ACC112 (cell line): ENCODE measurements at regions not wholly inside any gene's neighbourhood (a gene's known extent, or its start where the extent isn't known, plus 50 kb on each side); places are given as distances from the start of the nearest gene placed in this dataset.

Experiments
- H2AFZ ChIP-seq: fragments of 200-600 bp; sonication (generic); one replicate; pipeline ENCODE4 v1.6.0; 2017; ENCODE audit warnings: antibody characterized with exemption, low read length; ENCODE audit not compliant: unreplicated experiment
- H3K27ac ChIP-seq: fragments of 200-600 bp; sonication (generic); 2 replicates; pipeline ENCODE4 v1.5.1; 2014; ENCODE audit warnings: low read depth, mild to moderate bottlenecking, antibody characterized with exemption, low read length, moderate library complexity
- H3K27me3 ChIP-seq: fragments of 200-600 bp; sonication (generic); 2 replicates; pipeline ENCODE4 v1.6.1; 2014; ENCODE audit warnings: mild to moderate bottlenecking, antibody characterized with exemption, low read length, moderate library complexity, mixed read lengths; ENCODE audit not compliant: insufficient read depth
- H3K36me3 ChIP-seq: fragments of 200-600 bp; sonication (generic); 2 replicates; pipeline ENCODE4 v1.6.1; 2016; ENCODE audit warnings: mild to moderate bottlenecking, antibody characterized with exemption, low read length, moderate library complexity, mixed read lengths; ENCODE audit not compliant: insufficient read depth
- H3K4me1 ChIP-seq: fragments of 200-600 bp; sonication (generic); one replicate; pipeline ENCODE4 v1.6.1; 2016; ENCODE audit warnings: low read length, mixed read lengths; ENCODE audit not compliant: insufficient read depth, unreplicated experiment, control insufficient read depth
- H3K4me3 ChIP-seq: fragments of 200-600 bp; sonication (generic); 2 replicates; pipeline ENCODE4 v1.5.1; 2014; ENCODE audit warnings: mild to moderate bottlenecking, low read depth, low read length
- H3K79me2 ChIP-seq: fragments of 200-600 bp; sonication (generic); one replicate; pipeline ENCODE4 v1.6.0; 2016; ENCODE audit warnings: low read length; ENCODE audit not compliant: control insufficient read depth, unreplicated experiment, insufficient read depth

GRCh38 chr17:71966459-71967313, 154.1 kb upstream of the SOX9 start:
- H3K79me2 ChIP-seq: no peaks in the 10 kb centered on the region
- no peak overlapping the region for H3K27ac ChIP-seq
- no peaks in the 10 kb centered on the region for H3K36me3 ChIP-seq
- H2AFZ ChIP-seq: no peak overlapping the region
- H3K4me1 ChIP-seq: no peaks in the 10 kb centered on the region
- H3K4me3 ChIP-seq: no peak overlapping the region
- no peaks in the 10 kb centered on the region for H3K27me3 ChIP-seq

- Histone ChIP-seq H2AFZ (no peak overlapping the region), H3K4me1 (no peaks in the 10 kb centered on the region), H3K4me3 (no peak overlapping the region), H3K27me3 (no peaks in the 10 kb centered on the region), H3K79me2 (no peaks in the 10 kb centered on the region), H3K27ac (no peak overlapping the region), H3K36me3 (no peaks in the 10 kb centered on the region)
Measured at GRCh38 chr17:71969500-71969899, 151.3 kb upstream of the SOX9 start.

- Histone ChIP-seq H3K4me1 (peaks cover 7% of the 10 kb centered on the region), H3K36me3 (no peaks in the 10 kb centered on the region), H3K4me3 (no peak overlapping the region), H3K27ac (no peak overlapping the region), H2AFZ (no peak overlapping the region), H3K27me3 (no peaks in the 10 kb centered on the region), H3K79me2 (no peaks in the 10 kb centered on the region)
Measured at GRCh38 chr17:71970312-71970711, 150.5 kb upstream of the SOX9 start.

DNA sequence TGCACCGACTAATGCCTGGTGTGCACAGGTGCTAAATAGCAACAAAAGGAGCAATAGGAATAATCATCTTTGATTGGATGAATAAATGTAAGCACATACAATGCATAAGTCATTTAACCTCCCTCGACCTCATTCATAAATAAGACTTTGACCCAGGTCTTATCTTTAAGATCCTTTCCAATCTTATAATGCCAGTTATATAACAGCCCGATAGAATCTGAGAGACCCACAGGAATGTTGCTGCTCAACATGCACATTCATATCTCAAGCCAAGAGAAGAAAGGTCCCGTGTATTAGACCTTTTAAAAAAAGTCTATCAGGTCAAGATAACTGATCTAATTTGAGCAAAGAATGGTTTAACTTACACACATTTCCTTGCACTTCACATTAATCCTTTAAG, 146.8 kb upstream of the SOX9 start:
- Histone ChIP-seq H3K79me2 (no peaks in the 10 kb centered on the region), H2AFZ (no peak overlapping the region), H3K4me1 (peaks cover 14% of the 10 kb centered on the region), H3K27ac (no peak overlapping the region), H3K4me3 (no peak overlapping the region), H3K36me3 (no peaks in the 10 kb centered on the region), H3K27me3 (no peaks in the 10 kb centered on the region)

DNA sequence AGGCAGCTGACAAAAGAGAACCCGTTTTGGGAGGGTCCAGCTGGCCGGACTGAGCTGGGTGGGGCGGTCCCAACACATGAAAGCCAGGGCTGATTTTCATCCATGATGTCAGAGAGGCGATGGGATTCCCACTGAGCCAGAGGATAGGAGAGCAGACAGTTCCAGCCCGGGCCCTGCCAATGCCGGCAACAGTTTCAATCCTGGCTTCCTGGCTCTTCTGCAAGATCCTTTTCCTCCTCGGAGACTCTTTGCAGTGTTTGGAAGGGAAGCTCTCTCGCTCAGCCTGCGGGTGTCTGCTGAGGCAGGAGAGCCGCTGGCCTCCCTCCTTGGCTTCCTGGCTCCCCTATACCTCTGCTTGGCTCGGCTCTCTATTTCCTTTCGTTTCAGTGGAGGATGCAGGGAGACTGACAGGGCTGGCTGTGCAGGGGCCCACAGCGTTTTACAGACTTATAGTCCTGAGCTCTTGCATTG, 145.5 kb upstream of the SOX9 start:
- Histone ChIP-seq H3K27ac (peak overlapping the region; percentile 60), H2AFZ (peak overlapping the region; percentile 99), H3K36me3 (no peaks in the 10 kb centered on the region), H3K4me1 (peaks cover 14% of the 10 kb centered on the region), H3K27me3 (no peaks in the 10 kb centered on the region), H3K79me2 (no peaks in the 10 kb centered on the region), H3K4me3 (peak overlapping the region; percentile 68)

- peaks cover 14% of the 10 kb centered on the region for H3K4me1 ChIP-seq
- no peaks in the 10 kb centered on the region for H3K79me2 ChIP-seq
- H3K27ac ChIP-seq: peak overlapping the region; percentile 40; the same call in 1 of the 2 replicates
- H3K36me3 ChIP-seq: no peaks in the 10 kb centered on the region
- peak overlapping the region; percentile 53; the same call in 1 of the 2 replicates for H3K4me3 ChIP-seq
- H2AFZ ChIP-seq: peak overlapping the region; percentile 79
- no peaks in the 10 kb centered on the region for H3K27me3 ChIP-seq
Measured at GRCh38 chr17:71976011-71976649, 144.7 kb upstream of the SOX9 start.

GRCh38 chr17:71978435-71978834, 142.4 kb upstream of the SOX9 start:
- Histone ChIP-seq H3K79me2 (no peaks in the 10 kb centered on the region), H3K4me1 (peaks cover 14% of the 10 kb centered on the region), H3K36me3 (no peaks in the 10 kb centered on the region), H3K27me3 (no peaks in the 10 kb centered on the region), H3K27ac (no peak overlapping the region), H3K4me3 (no peak overlapping the region), H2AFZ (no peak overlapping the region)

DNA sequence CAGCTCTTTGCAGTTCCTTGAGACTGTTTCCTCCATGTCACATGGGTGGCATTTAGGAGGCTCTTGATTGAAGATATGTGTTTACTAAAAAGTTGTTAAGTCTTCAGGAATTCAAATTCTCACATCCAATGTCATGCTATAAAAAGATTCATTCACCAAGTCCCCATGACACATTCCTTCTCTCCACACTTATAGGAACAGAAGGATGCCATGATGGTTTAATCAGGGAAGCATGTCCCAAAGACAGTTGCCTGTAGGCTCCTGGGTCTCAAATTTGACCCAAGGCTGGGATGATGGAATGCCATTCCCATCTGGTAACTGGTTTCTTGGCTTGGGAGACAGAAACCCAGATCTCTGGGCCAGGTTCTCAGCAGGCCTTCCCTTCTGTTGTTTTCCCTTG, 140.6 kb upstream of the SOX9 start:
- no peaks in the 10 kb centered on the region for H3K27me3 ChIP-seq
- peaks cover 9% of the 10 kb centered on the region for H3K4me1 ChIP-seq
- H3K79me2 ChIP-seq: no peaks in the 10 kb centered on the region
- H3K27ac ChIP-seq: no peak overlapping the region
- H2AFZ ChIP-seq: no peak overlapping the region
- no peaks in the 10 kb centered on the region for H3K36me3 ChIP-seq
- H3K4me3 ChIP-seq: no peak overlapping the region

- Histone ChIP-seq H3K27ac (no peak overlapping the region), H3K27me3 (no peaks in the 10 kb centered on the region), H3K4me1 (peaks cover 14% of the 10 kb centered on the region), H2AFZ (no peak overlapping the region), H3K79me2 (no peaks in the 10 kb centered on the region), H3K4me3 (no peak overlapping the region), H3K36me3 (no peaks in the 10 kb centered on the region)
Measured at GRCh38 chr17:71983828-71984227, 137.0 kb upstream of the SOX9 start.

DNA sequence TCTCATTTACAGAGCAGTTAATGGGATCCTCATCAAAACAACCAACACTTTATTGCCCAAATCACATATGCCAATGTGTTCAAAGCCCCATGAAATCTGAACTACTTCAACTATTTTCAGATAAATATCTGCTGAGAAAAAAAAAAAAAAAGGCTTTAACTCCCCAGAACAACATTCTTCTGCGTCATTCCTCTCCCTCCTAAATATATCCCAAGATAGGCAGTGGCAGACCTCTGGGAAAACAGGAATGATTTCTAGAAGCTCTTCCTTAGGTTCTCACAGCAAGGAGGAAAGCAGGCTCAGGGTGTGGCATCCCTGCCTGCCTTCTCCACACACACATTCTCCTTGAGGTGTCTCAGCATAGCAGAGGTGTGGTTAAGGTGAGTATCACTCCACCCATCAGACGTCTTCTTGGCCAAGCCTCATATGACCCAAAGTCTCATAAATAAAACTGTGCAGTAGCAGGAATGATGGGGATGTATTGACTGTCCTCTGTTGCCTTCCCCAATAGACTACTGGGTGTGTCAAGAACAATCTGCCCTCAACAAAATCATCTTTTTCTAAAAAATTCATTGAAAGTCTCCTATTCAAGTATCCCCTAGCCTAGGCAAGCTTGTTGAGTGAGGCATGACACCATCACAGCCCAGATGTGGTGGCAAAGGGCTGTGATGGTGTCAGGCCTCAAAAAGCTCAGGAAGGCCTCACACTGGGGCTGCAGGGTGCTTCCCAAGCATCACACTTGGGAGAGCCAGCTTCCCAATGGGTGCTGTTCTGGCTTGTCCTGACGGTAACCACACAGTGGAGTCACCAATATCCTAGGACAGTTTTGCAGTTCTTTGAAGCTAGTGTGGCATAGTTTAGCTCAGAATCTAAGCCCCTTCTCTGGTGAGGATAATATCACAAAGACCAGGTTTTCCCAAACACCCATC, 135.4 kb upstream of the SOX9 start:
- H3K27me3 ChIP-seq: no peaks in the 10 kb centered on the region
- H3K27ac ChIP-seq: no peak overlapping the region
- H3K36me3 ChIP-seq: no peaks in the 10 kb centered on the region
- H3K4me1 ChIP-seq: peaks cover 14% of the 10 kb centered on the region
- H3K4me3 ChIP-seq: no peak overlapping the region
- no peaks in the 10 kb centered on the region for H3K79me2 ChIP-seq
- H2AFZ ChIP-seq: no peak overlapping the region
